HCT116 (cell line): ENCODE measurements at regions not wholly inside any gene's neighbourhood (a gene's known extent, or its start where the extent isn't known, plus 50 kb on each side); places are given as distances from the start of the nearest gene placed in this dataset.

Source experiments
- ATAC-seq: fragments of 200-7000 bp; cut with Tn5 transposase; 2 replicates; pipeline ENCODE4 v1.9.1; 2020; ENCODE audit warnings: mild to moderate bottlenecking, moderate library complexity
- BruUV-seq: library from RNA; stranded (reverse); fragments of 400-500 nt; replicated peaks from 2 replicates; lab custom pipeline; 2021; lab: Mats Ljungman, UMichigan
- CTCF ChIA-PET: fragments of 300-600 bp; sonication (Branson Sonifier 250); formaldehyde crosslinking; loops from one replicate; lab custom pipeline; 2021; ENCODE audit warnings: antibody characterized with exemption; lab: Charles Lee
- POLR2A ChIA-PET: fragments of 300-600, 350-600 bp; sonication (Branson Sonifier 250); formaldehyde crosslinking; loops from one replicate; lab custom pipeline; 2021; ENCODE audit warnings: antibody characterized with exemption; lab: Charles Lee
- RAD21 ChIA-PET, 2 experiments: fragments of 300-600 bp; sonication (Branson Sonifier 250); formaldehyde crosslinking; loops; one replicate each; lab custom pipeline; 2023; ENCODE audit warnings: low total read pairs in 2 of 2; ENCODE audit not compliant: uncharacterized antibody in 2 of 2, unreplicated experiment in 2 of 2, low non-redundant PET in 1 of 2; lab: Charles Lee
- DNase-seq: peaks from one replicate; pipeline ENCODE4 v3.0.0-alpha.2; 2010; ENCODE audit warnings: low read depth, low spot score
- H2AFZ ChIP-seq: fragments of 200-600 bp; shearing (Covaris generic), sonication (generic); 2 replicates; pipeline ENCODE4 v1.6.1; 2017; ENCODE audit warnings: low read depth, mixed run types, mixed read lengths, antibody characterized with exemption, low read length; ENCODE audit not compliant: poor library complexity, severe bottlenecking
- H3K27ac ChIP-seq: 2 replicates; pipeline ENCODE4 v1.5.1; 2012; ENCODE audit warnings: low read depth, low read length
- H3K27me3 ChIP-seq: fragments of 200-600 bp; sonication (generic); 2 replicates; pipeline ENCODE4 v1.6.1; 2016; ENCODE audit warnings: mixed run types, low read length, mixed read lengths; ENCODE audit not compliant: insufficient read depth
- H3K36me3 ChIP-seq, 2 experiments: fragments of 200-500 bp in 1 of 2; fragments of 200-600 bp in 1 of 2; sonication (Bioruptor generic) in 1 of 2; sonication (generic) in 1 of 2; 2 replicates each; pipeline versions ENCODE4 v1.5.1 to v1.6.1; 2014 to 2016; ENCODE audit warnings: low read length in 2 of 2, inconsistent platforms in 1 of 2, mixed read lengths in 1 of 2, mixed run types in 1 of 2; ENCODE audit not compliant: insufficient read depth in 2 of 2, control insufficient read depth in 1 of 2
- H3K4me1 ChIP-seq, 2 experiments: fragments of 200-600 bp in 1 of 2; sonication (generic) in 1 of 2; 2 replicates each; pipeline versions ENCODE4 v1.5.1 to v1.6.1; 2012 to 2017; ENCODE audit warnings: low read length in 2 of 2, inconsistent platforms in 1 of 2, mild to moderate bottlenecking in 1 of 2, mixed read lengths in 1 of 2, mixed run types in 1 of 2, moderate library complexity in 1 of 2; ENCODE audit not compliant: insufficient read depth in 2 of 2, control insufficient read depth in 1 of 2
- H3K4me2 ChIP-seq: fragments of 200-600 bp; sonication (generic); 2 replicates; pipeline ENCODE4 v1.6.1; 2017; ENCODE audit warnings: mixed run types, low read length, mixed read lengths
- H3K4me3 ChIP-seq, 2 experiments: fragments of 200-600 bp in 1 of 2; sonication (generic) in 1 of 2; replicated peaks in 1 of 2; 2 replicates each; pipeline ENCODE4 v1.5.1; 2011 to 2016; ENCODE audit warnings: low read length in 2 of 2, control low read depth in 1 of 2, low read depth in 1 of 2, mild to moderate bottlenecking in 1 of 2, mixed read lengths in 1 of 2, mixed run types in 1 of 2
- H3K79me2 ChIP-seq: fragments of 200-600 bp; sonication (generic); 2 replicates; pipeline ENCODE4 v1.6.1; 2017; ENCODE audit warnings: mild to moderate bottlenecking, mixed run types, low read length, moderate library complexity, mixed read lengths; ENCODE audit not compliant: insufficient read depth
- H3K9ac ChIP-seq: fragments of 200-600 bp; sonication (generic); 2 replicates; pipeline ENCODE4 v1.6.1; 2016; ENCODE audit warnings: low read length, mixed read lengths
- H3K9me2 ChIP-seq: fragments of 200-600 bp; sonication (generic), shearing (Covaris generic); 2 replicates; pipeline ENCODE4 v1.6.1; 2017; ENCODE audit warnings: mixed run types, mild to moderate bottlenecking, moderate library complexity; ENCODE audit not compliant: insufficient read depth
- H3K9me3 ChIP-seq, 2 experiments: fragments of 200-500 bp in 1 of 2; fragments of 200-600 bp in 1 of 2; sonication (Bioruptor generic) in 1 of 2; sonication (generic) in 1 of 2; 2 replicates each; pipeline ENCODE4 v1.6.1; 2014 to 2017; ENCODE audit warnings: low read length in 2 of 2, mixed read lengths in 2 of 2, inconsistent platforms in 1 of 2, low read depth in 1 of 2, mild to moderate bottlenecking in 1 of 2, mixed run types in 1 of 2, moderate library complexity in 1 of 2; ENCODE audit not compliant: control insufficient read depth in 1 of 2, insufficient read depth in 1 of 2
- H4K20me1 ChIP-seq: fragments of 200-600 bp; sonication (generic), shearing (Covaris generic); 2 replicates; pipeline ENCODE4 v1.6.1; 2017; ENCODE audit warnings: mixed run types, mild to moderate bottlenecking, moderate library complexity; ENCODE audit not compliant: insufficient read depth
- CBX3 ChIP-seq: IDR thresholded peaks from 2 replicates; pipeline ENCODE4 v1.6.1; 2012; ENCODE audit warnings: low read depth
- CTCF ChIP-seq, 3 experiments: fragments of 200-600 bp in 1 of 3; sonication (generic) in 1 of 3; IDR thresholded peaks in 2 of 3; conservative IDR thresholded peaks in 1 of 3; 2 replicates each; pipeline ENCODE4 v1.5.1; 2012 to 2017; ENCODE audit warnings: low read depth in 2 of 3, low read length in 2 of 3, antibody characterized with exemption in 1 of 3, borderline replicate concordance in 1 of 3, control low read depth in 1 of 3, mild to moderate bottlenecking in 1 of 3, mixed read lengths in 1 of 3, mixed run types in 1 of 3, moderate library complexity in 1 of 3; ENCODE audit not compliant: insufficient read depth in 1 of 3
- EGR1 ChIP-seq: IDR thresholded peaks from 2 replicates; pipeline ENCODE4 v1.6.1; 2012; ENCODE audit warnings: low read depth
- ELF1 ChIP-seq: IDR thresholded peaks from 2 replicates; pipeline ENCODE4 v1.6.1; 2012; ENCODE audit warnings: low read depth, borderline replicate concordance
- EZH2 ChIP-seq: fragments of 200-600 bp; sonication (generic); IDR thresholded peaks from 2 replicates; pipeline ENCODE4 v1.6.1; 2017; ENCODE audit warnings: antibody characterized with exemption, mixed run types
- EZH2phosphoT487 ChIP-seq: fragments of 200-600 bp; IDR thresholded peaks from 2 replicates; pipeline ENCODE4 v1.6.1; 2018; ENCODE audit warnings: antibody characterized with exemption, borderline replicate concordance
- POLR2A ChIP-seq: IDR thresholded peaks from 2 replicates; pipeline ENCODE4 v1.7.0; 2011; ENCODE audit warnings: borderline replicate concordance; ENCODE audit not compliant: insufficient read depth, insufficient read length; ENCODE audit errors: extremely low read depth
- POLR2AphosphoS5 ChIP-seq: IDR thresholded peaks from 2 replicates; pipeline ENCODE4 v1.6.1; 2011; ENCODE audit warnings: mild to moderate bottlenecking, low read depth, low read length, moderate library complexity
- RAD21 ChIP-seq: IDR thresholded peaks from 2 replicates; pipeline ENCODE4 v1.6.1; 2012; ENCODE audit warnings: low read depth, mild to moderate bottlenecking
- SIN3A ChIP-seq: IDR thresholded peaks from 2 replicates; pipeline ENCODE4 v1.6.1; 2012; ENCODE audit warnings: low read depth
- SRF ChIP-seq: IDR thresholded peaks from 2 replicates; pipeline ENCODE4 v1.6.1; 2012; ENCODE audit warnings: low read depth
- TCF7L2 ChIP-seq: IDR thresholded peaks from 2 replicates; pipeline ENCODE4 v1.7.0; 2011; ENCODE audit warnings: borderline replicate concordance, inconsistent platforms; ENCODE audit not compliant: insufficient read depth, insufficient read length; ENCODE audit errors: extremely low read depth
- YY1 ChIP-seq: IDR thresholded peaks from 2 replicates; pipeline ENCODE4 v1.6.1; 2011; ENCODE audit warnings: low read length, low read depth, moderate library complexity, mild to moderate bottlenecking; ENCODE audit not compliant: insufficient replicate concordance; ENCODE audit errors: extremely low read depth
- ZFX ChIP-seq: fragments of 450-650 bp; IDR thresholded peaks from 2 replicates; pipeline ENCODE4 v1.6.1; 2017
- ZNF274 ChIP-seq: fragments of 200-500 bp; sonication (Bioruptor generic); IDR thresholded peaks from 2 replicates; pipeline ENCODE4 v1.6.1; 2014; ENCODE audit warnings: mild to moderate bottlenecking, low read depth, low read length, inconsistent platforms
- intact Hi-C: fragments of 100-400 bp; cut with micrococcal nuclease; formaldehyde crosslinking; loops from 2 replicates; pipeline ENCODE4 v1.10.0; 2022
- TF ChIP-seq, protein P1 (sequence below): IDR thresholded peaks from 2 replicates; pipeline ENCODE4 v1.6.1; 2011; ENCODE audit warnings: mild to moderate bottlenecking, low read length, moderate library complexity; ENCODE audit not compliant: insufficient replicate concordance; ENCODE audit errors: extremely low read depth
- TF ChIP-seq, protein P2 (sequence below): IDR thresholded peaks from 2 replicates; pipeline ENCODE4 v1.6.1; 2012; ENCODE audit warnings: low read depth
- TF ChIP-seq, protein P3 (sequence below): IDR thresholded peaks from 2 replicates; pipeline ENCODE4 v1.6.1; 2012
- TF ChIP-seq, protein P4 (sequence below): IDR thresholded peaks from 2 replicates; pipeline ENCODE4 v1.6.1; 2012

DNA sequence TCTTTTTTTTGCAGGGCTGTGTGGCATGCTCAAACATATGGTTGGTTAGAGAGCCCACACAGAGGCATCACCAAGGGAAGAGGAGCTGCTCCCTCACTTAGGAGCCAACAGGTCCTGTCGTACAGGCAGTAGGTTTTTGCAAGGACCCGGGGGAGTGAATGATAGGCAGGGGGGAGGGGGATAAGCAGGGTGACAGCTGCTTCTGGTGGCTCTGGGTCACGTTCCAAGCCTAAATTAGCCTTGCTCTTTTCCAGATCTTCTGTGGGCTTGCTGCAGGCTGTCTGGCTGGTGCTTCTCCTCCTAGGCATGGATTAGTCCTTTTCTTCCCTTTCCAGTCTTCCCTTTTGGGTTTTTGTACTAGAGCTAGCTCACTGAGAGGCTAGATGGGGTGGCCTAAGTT, 117.7 kb upstream of the PODXL start:
- no peaks in the 10 kb centered on the region for H3K36me3 ChIP-seq
- RAD21 ChIA-PET = no interaction called here
- no peak overlapping the region for H3K9ac ChIP-seq
- H3K4me3 ChIP-seq = no peak overlapping the region
- CTCF ChIA-PET = no interaction called here
- no peak for TF ChIP-seq EGR1
- TF ChIP-seq, protein P1, sequence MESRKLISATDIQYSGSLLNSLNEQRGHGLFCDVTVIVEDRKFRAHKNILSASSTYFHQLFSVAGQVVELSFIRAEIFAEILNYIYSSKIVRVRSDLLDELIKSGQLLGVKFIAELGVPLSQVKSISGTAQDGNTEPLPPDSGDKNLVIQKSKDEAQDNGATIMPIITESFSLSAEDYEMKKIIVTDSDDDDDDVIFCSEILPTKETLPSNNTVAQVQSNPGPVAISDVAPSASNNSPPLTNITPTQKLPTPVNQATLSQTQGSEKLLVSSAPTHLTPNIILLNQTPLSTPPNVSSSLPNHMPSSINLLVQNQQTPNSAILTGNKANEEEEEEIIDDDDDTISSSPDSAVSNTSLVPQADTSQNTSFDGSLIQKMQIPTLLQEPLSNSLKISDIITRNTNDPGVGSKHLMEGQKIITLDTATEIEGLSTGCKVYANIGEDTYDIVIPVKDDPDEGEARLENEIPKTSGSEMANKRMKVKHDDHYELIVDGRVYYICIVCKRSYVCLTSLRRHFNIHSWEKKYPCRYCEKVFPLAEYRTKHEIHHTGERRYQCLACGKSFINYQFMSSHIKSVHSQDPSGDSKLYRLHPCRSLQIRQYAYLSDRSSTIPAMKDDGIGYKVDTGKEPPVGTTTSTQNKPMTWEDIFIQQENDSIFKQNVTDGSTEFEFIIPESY = no peak
- TF ChIP-seq SRF = no peak
- TF ChIP-seq RAD21 = no peak
- TF ChIP-seq CTCF (IDR thresholded peaks at IDR 0.05 in 2 of 3, conservative IDR thresholded peaks at IDR 0.05 in 1 of 3; ENCODE audit: borderline replicate concordance in 1 of 3, insufficient read depth in 1 of 3, low read depth in 2 of 3, low read length in 2 of 3) = no peak
- TF ChIP-seq CBX3 = no peak
- TF ChIP-seq, protein P2, sequence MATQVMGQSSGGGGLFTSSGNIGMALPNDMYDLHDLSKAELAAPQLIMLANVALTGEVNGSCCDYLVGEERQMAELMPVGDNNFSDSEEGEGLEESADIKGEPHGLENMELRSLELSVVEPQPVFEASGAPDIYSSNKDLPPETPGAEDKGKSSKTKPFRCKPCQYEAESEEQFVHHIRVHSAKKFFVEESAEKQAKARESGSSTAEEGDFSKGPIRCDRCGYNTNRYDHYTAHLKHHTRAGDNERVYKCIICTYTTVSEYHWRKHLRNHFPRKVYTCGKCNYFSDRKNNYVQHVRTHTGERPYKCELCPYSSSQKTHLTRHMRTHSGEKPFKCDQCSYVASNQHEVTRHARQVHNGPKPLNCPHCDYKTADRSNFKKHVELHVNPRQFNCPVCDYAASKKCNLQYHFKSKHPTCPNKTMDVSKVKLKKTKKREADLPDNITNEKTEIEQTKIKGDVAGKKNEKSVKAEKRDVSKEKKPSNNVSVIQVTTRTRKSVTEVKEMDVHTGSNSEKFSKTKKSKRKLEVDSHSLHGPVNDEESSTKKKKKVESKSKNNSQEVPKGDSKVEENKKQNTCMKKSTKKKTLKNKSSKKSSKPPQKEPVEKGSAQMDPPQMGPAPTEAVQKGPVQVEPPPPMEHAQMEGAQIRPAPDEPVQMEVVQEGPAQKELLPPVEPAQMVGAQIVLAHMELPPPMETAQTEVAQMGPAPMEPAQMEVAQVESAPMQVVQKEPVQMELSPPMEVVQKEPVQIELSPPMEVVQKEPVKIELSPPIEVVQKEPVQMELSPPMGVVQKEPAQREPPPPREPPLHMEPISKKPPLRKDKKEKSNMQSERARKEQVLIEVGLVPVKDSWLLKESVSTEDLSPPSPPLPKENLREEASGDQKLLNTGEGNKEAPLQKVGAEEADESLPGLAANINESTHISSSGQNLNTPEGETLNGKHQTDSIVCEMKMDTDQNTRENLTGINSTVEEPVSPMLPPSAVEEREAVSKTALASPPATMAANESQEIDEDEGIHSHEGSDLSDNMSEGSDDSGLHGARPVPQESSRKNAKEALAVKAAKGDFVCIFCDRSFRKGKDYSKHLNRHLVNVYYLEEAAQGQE = no peak
- TF ChIP-seq ZNF274 = no peak
- no peak for TF ChIP-seq POLR2A
- TF ChIP-seq ELF1 = no peak
- no peak for TF ChIP-seq POLR2AphosphoS5
- TF ChIP-seq EZH2 = no peak
- no peak for TF ChIP-seq ZFX
- TF ChIP-seq, protein P3, sequence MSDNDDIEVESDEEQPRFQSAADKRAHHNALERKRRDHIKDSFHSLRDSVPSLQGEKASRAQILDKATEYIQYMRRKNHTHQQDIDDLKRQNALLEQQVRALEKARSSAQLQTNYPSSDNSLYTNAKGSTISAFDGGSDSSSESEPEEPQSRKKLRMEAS = no peak
- TF ChIP-seq TCF7L2 = no peak
- TF ChIP-seq, protein P4, sequence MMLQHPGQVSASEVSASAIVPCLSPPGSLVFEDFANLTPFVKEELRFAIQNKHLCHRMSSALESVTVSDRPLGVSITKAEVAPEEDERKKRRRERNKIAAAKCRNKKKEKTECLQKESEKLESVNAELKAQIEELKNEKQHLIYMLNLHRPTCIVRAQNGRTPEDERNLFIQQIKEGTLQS = no peak
- no peak for TF ChIP-seq EZH2phosphoT487
- no peak for TF ChIP-seq SIN3A
- TF ChIP-seq YY1 = no peak
- no peak overlapping the region for H3K4me2 ChIP-seq
- no peaks in the 10 kb centered on the region for H3K9me2 ChIP-seq
- POLR2A ChIA-PET = no interaction called here
- H3K4me1 ChIP-seq = no peaks in the 10 kb centered on the region
- DNase-seq (no peak), ATAC-seq (no peak)
- no peak overlapping the region for H2AFZ ChIP-seq
- no peaks in the 10 kb centered on the region for H4K20me1 ChIP-seq
- no peak overlapping the region for H3K27ac ChIP-seq
- BruUV-seq = no TSS peak
- H3K27me3 ChIP-seq = peaks cover 52% of the 10 kb centered on the region
- no peaks in the 10 kb centered on the region for H3K79me2 ChIP-seq
- intact Hi-C loops = no loop called here
- H3K9me3 ChIP-seq = no peaks in the 10 kb centered on the region
